Activated CD8-positive, alpha-beta memory T cell treated with anti-CD3 and anti-CD28 coated beads for 4 hours (primary cell): ENCODE measurements at regions not wholly inside any gene's neighbourhood (a gene's known extent, or its start where the extent isn't known, plus 50 kb on each side); places are given as distances from the start of the nearest gene placed in this dataset.
"Not testable (repeated sequence)": the region's sequence is repeated elsewhere in the genome, so short reads cannot be mapped to it uniquely, and the experiment has no call there.

ENCODE experiments used
- DNase-seq, 2 donors: peaks; one replicate each; pipeline ENCODE4 v3.0.0-alpha.2; 2020; ENCODE audit warnings: low read depth in 2 of 2

DNA sequence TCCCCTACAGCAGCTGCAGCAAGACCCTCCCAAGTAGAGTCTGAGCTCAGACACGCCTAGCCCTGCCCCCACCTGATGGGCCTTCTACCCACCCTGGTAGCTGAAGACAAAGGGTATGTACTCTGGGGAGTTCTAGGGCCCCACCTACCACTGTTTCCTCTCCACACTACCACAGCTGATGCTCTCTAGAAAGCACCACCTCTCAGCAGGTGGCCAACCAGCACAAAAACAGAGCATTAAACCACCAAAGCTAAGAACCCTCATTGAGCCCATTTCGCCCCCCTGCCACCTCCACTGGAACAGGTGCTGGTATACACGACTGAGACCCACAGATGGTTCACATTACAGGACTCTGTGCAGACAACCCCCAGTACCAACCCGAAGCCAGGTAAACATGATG lies 258.9 kb downstream of the SETD4 start:
- no peak for DNase-seq

DNA sequence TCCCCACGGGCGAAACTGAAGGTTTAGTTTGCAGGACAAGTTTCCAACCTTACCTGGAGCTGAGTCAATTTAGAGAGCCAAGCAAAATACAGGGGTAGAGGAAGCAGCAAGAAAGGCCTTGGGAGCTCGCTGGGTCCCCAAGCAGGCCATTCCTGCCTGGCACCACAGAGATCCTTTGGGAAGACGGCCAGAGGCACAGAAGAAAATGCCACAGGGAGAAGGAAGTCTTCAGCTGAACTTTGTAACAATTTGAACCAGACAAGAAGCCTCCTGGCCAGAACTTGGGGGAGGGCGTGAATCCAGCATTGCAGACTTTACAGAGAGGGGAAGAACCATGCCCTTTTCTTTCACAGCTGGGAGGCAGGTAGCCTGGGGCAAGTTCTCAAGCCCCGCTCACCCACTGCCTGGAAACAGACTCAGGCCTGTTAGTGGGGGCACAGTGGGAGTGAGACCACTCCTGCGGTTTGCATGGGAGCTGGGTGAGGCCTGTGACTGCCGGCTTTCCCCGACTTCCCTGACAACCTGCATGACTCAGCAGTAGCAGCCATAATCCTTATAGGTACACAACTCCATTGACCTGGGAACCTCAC lies 259.4 kb downstream of the SETD4 start:
- not testable (repeated sequence) for DNase-seq

- DNase-seq, result no peak
These were observed 263.5 kb downstream of the SETD4 start for GRCh38 chr21:35796844-35797243.

DNA sequence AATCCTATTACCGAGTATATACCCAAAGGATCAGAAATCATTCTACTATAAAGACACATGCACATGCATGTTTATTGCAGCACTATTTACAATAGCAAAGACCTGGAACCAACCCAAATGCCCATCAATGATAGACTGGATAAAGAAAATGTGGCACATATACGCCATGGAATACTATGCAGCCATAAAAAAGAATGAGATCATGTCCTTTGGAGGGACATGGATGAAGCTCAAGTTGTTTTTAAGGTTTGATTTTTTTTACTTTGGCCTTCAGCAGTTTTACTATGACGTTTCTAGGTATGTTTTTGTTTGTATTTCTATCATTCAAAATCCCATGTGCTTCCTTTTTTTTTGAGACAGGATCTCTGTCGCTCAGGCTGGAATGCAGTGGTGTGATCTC lies 265.8 kb downstream of the SETD4 start:
- not testable (repeated sequence) for DNase-seq

GRCh38 chr21:35792569-35793305 lies 267.6 kb downstream of the SETD4 start:
- DNase-seq, result no peak

- DNase-seq, result no peak
These were observed 268.6 kb downstream of the SETD4 start for GRCh38 chr21:35791541-35792325.

- DNase-seq, result no peak
These were observed 276.6 kb downstream of the SETD4 start for GRCh38 chr21:35783721-35784120.

DNA sequence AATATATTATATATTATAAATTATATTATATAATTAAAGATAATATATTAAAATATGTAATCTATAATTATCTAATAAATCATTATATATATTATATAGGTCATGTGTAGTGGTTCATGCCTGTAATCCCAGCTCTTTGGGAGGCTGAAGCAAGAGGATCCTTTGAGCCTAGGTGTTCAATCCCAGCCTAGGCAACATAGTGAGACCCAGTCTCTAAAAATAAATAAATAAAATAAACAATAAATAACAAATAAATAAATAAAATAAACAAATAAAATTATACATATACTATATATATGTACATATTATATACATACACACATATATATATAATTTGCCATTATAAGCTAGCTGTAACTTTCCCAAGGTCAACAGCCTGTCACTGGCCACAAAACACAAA lies 277.7 kb downstream of the SETD4 start:
- DNase-seq, result no peak

DNA sequence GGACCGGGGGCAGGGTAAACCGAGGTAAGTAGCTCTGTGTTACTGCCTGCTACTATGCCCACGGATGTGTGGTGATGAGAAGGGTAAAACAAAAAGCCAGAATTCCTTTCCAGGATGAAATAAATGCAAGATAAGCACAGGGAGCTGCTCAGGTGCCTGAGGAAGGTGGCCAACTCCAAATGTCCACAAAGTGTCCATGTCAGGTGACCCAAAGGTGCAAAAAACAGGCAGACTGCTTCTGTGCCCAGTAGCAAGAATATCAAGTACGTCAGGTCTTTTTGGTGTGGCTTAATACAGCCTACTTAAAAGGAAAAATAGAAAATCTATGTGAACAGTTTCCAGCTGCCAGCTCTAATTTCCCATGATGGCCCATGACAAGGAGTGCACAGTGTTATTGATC lies 279.3 kb downstream of the SETD4 start:
- DNase-seq, result no peak

DNA sequence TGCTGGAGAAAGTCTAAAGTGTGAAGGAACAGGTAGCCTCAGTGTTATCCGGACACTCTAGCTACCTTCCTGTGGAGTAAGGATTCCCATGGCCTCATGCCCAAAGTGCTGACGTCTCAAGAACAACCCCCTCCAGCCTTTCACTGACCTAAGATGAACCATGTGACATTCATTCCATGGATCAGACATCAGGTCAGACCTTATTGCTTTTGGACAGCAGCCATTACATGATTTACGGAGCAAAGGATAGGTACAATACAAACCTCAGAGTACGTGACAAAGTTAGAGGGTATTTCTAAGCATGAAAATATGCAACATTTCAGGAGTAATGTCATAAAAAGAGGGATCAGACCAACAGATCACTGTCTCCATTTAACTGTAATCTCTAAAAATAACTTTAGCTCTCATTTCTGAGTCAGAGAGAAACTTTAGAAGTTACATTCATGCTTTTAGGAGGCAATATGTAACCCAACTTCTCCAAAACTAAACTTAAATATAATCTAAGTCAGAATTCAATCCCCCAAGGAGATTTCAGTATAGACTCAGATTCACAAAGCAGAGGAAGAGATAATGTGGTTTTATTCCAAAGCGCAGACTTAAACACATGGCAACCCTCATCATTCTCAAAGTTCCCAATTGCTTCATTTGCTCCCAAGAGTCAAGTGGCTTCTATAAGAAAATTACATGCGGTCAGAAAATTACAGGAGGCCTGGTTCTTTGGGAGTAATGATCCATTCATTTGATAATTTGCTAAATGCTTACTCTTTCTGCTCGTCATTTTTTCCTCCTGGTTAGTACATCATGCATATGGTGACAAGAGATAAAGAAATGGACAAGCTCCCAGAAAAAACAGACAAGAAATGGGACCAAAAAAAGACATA lies 280.4 kb downstream of the SETD4 start:
- no peak for DNase-seq

- DNase-seq, result no peak
These were observed 281.2 kb downstream of the SETD4 start for GRCh38 chr21:35779167-35779566.

DNA sequence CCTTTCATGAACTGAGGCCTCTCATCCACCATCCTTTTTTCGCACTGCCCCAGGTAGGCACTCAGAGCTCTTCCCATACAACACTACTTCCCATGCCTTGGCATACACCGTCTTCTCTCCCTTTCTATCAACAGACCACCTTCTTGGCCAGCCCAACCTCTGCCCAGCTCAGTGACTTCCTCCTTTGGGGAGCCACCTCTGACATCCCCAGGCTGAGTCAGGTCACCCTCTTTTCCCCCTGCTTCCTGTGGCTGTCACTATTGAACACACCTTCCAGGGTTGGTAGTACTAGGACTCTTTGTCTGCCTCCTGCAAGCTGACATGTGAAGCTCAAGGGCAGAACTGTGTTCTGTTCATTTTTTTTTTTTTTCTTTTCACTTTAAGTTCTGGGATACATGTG lies 283.2 kb downstream of the SETD4 start:
- no peak for DNase-seq

DNA sequence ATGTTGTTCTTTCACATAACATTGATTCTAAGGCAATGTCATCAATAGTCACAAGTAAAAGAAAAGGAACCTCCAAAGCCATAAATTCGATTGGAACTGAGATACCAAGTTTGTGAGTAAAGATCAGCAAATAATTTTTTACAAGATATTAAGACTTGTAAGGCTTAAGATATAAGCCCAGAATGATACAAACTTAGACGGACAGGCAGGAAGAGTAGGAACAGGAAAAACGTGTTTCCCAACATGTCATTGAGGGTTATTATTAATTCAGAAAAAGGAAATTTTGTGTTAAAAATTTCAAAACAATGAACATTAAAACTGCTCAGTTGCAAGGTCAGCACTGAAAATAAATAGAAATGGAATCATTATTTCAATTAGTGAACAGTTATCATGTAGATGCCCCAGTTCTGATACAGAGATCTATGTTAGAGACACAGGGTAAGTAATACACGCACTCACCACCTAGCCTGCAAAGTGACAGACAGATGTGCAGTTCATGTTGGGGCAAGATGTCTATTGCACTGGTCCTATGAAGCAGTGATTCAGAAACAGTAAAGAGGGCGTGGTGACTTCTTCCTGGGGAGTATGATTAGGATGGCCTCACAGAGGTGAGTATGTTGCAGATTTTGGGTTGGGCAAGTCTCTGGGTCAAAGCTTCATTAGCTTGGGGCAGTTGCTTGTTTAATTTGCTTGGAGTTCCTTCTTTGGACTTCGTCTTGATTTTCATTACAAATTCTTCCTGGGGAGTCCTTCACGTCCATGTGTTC lies 284.4 kb downstream of the SETD4 start:
- no peak for DNase-seq

DNA sequence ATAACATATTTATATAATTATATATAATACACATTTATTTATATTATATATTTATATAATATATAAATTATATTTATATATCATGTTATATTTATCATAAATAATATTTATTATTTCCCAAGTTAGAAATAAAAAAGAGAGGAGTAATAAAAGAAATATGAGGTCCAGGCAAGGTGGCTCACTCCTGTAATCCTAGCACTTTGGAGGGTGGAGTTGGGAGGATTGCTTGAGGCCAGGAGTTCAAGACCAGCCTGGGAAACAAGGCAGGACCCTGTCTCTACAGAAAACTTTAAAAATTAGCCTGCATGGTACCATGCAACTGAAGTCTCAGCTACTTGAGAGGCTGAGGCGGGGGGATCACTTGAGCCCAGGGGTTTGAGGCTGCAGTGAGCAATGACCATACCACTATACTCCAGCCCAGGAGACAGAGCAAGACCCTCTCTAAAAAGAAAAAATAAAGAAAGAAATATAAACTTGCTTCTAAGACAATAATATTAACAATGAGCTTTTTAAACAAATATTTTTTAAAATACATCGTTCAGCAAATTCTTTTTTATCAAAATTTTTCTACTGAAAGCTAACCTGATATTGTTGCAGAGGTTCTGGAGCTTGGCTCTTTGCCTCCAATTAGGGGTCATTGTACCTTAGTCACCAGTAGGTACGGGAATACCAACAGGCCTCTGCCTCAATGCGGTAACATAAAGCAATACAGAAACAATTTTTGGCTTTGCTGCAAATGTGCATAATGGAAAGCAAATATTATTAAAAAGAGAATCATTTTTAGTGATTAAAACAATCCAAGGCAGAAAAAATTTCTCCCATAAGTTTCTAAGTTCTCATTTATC lies 290.0 kb downstream of the SETD4 start:
- no peak for DNase-seq

DNA sequence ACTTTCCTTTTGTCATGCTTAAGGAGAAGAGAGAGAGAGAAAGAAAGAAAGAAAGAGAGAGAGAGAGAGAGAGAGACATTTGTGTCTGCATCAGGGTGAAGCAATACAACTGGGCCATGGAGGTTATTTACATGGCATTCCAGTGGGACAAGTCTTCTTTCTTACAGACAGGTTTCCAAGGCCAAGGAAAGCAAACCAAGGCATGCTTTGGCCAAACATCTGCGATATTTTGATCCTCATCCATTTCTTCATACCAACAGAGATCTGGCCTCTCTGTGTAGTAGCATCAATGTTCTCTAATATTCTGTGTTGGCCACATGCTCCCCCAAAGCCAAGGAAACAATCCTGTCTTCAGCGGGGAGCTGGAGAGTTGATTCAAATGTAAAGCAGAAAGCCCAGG lies 292.1 kb downstream of the SETD4 start:
- no peak for DNase-seq

DNA sequence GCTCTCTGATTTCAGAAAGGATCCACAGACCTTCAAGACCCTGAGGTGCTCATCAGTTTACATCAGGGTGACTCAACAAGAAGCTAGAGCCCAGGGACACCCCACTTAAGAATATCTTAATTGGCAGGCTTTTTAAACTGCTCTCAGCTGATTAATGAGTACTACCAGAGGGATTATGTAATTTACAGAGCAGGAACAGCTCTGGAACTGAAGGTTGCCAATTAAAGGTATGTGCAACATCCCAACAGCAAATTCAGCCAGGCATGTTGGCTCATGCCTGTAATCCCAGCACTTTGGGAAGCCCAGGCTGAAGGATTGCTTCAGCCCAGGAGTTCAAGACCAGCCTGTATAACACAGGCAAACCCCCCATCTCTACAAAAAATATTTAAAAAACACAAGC lies 295.7 kb downstream of the SETD4 start:
- no peak for DNase-seq

DNA sequence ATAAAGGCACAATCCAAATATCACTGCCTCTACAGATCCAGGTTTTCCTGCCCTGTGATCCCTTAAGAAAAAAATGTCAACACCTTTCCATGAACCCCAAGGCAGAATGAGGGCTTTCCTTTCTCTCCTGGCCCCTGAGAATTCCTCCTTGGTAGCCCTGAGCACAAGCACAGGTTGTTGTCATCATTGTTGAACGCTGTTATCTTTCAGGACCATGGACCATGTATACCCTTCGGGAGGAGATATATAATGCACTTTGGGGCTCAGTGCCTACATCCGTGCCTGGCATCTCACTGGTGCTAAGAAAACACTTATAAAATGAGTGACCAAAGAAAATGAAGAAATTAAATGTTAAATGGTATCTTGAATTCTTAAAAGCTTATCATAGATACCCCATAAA lies 296.2 kb downstream of the SETD4 start:
- DNase-seq, result no peak

DNA sequence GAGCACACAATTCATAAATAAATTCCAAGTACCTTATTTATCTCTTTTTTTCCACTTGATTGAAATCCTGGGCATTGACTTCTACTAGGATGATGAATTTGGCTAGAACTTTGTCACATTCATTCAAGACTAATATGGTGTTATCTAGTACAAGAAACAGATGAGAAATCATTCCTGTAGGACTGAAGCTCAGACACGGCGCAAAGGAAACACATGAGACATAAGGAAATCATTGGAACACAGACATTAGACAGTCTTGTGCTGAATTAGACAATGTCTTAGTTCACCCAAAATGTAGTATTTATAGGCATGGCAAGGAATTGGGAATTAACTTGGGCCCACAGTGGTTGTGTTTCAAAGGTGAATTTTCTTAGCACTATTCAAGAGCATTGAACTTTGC lies 305.7 kb downstream of the SETD4 start:
- no peak for DNase-seq

- no peak for DNase-seq
These were observed 307.0 kb downstream of the SETD4 start for GRCh38 chr21:35753308-35753707.

- DNase-seq, result no peak
These were observed 309.2 kb downstream of the SETD4 start for GRCh38 chr21:35751171-35751570.
